ENCODE measurements at regions not wholly inside any gene's neighbourhood (a gene's known extent, or its start where the extent isn't known, plus 50 kb on each side); places are given as distances from the start of the nearest gene placed in this dataset.

DNA sequence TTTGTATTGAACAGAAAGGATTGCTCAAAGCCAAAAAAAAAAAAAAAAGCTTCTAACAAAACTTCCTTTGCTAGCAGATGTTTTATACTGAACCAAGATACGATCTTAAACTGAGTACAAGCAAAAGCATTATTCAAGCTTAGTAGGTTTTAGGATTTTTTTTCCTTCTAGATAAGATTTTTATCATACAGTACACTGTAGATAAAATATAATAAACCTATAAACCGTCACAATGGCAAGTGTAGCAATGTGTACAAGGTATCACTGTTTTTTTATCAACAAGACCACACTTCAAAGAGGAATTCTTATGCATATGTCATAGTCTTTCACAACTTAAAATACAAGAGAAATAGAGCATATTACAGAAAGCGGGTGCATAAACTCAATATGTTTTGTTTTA lies 56.5 kb upstream of the TRPM3 start:
- no peak for DNase-seq (ENCODE audit: low read depth)

DNA sequence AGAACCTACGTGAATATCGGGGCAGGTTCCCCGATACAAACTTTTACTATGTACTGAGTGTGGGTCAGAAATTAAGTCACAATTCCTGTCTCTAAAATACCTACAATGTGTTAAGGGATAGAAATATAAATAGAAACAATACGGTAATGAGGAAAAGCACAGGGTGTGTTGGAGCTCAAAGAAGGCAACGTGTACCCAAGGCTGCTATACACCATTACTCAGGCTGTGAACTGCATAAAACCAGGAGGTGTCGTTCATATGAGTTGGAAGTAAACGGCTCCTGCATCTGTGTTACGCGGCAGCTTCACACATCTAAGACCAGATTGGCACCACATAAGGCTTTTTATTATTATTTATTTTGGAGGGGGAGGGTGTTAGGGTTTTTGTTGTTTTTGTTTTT lies 50.1 kb upstream of the TRPM3 start:
- no peak for DNase-seq (ENCODE audit: low read depth)

Data from GM04504 (cell line).